ENCODE measurements at regions not wholly inside any gene's neighbourhood (a gene's known extent, or its start where the extent isn't known, plus 50 kb on each side); places are given as distances from the start of the nearest gene placed in this dataset.
"Not testable (repeated sequence)": the region's sequence is repeated elsewhere in the genome, so short reads cannot be mapped to it uniquely, and the experiment has no call there.

DNA sequence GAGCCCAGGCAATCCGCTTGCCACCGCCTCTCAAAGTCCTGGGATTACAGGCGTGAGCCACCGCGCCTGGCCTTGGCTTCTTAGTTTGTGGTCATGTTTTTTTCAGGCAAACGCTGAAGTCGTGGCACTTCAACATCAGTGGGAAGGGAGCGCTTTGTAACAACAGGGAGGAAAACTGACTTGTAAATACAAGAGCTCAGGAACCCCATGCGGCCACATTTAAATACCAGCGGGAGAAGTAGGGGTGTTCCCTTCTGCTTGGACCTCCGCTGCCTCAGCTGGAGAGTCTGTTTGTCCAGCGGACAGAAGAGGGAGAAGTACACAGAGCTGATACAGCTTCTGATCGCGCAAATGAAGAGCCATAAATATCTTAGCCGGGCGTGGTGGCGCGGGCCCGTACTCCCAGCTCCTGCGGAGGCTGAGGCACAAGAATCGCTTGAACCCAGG, 108.7 kb upstream of the KMT2C start:
- no peaks in the 10 kb centered on the region for H3K27me3 ChIP-seq (ENCODE audit: control insufficient read depth in 2 of 2, insufficient read depth in 2 of 2, low read length in 2 of 2)
- no peak overlapping the region for H3K4me3 ChIP-seq (ENCODE audit: low read length in 2 of 2)
- no peak overlapping the region for H3K9ac ChIP-seq (ENCODE audit: low read depth in 1 of 2, low read length in 2 of 2)
- H3K36me3 ChIP-seq (ENCODE audit: control insufficient read depth in 2 of 2, insufficient read depth in 2 of 2, low read length in 2 of 2), result no peaks in the 10 kb centered on the region
- H3K4me1 ChIP-seq (ENCODE audit: control insufficient read depth in 2 of 2, insufficient read depth in 2 of 2, low read length in 2 of 2), result no peaks in the 10 kb centered on the region
- no peaks in the 10 kb centered on the region for H3K9me3 ChIP-seq (ENCODE audit: control insufficient read depth in 2 of 2, low read length in 2 of 2)
- H3K27ac ChIP-seq (ENCODE audit: low read depth in 2 of 2, low read length in 2 of 2), result no peak overlapping the region

GRCh38 chr7:152543799-152544198, 108.0 kb upstream of the KMT2C start:
- Histone ChIP-seq H3K4me3 (ENCODE audit: low read length in 2 of 2) (no peak overlapping the region), H3K4me1 (ENCODE audit: control insufficient read depth in 2 of 2, insufficient read depth in 2 of 2, low read length in 2 of 2) (no peaks in the 10 kb centered on the region), H3K9me3 (ENCODE audit: control insufficient read depth in 2 of 2, low read length in 2 of 2) (no peaks in the 10 kb centered on the region), H3K27ac (ENCODE audit: low read depth in 2 of 2, low read length in 2 of 2) (no peak overlapping the region), H3K36me3 (ENCODE audit: control insufficient read depth in 2 of 2, insufficient read depth in 2 of 2, low read length in 2 of 2) (no peaks in the 10 kb centered on the region), H3K9ac (ENCODE audit: low read depth in 1 of 2, low read length in 2 of 2) (no peak overlapping the region), H3K27me3 (ENCODE audit: control insufficient read depth in 2 of 2, insufficient read depth in 2 of 2, low read length in 2 of 2) (no peaks in the 10 kb centered on the region)

- H3K27me3 ChIP-seq (ENCODE audit: control insufficient read depth in 2 of 2, insufficient read depth in 2 of 2, low read length in 2 of 2), result no peaks in the 10 kb centered on the region
- no peak overlapping the region for H3K27ac ChIP-seq (ENCODE audit: low read depth in 2 of 2, low read length in 2 of 2)
- no peaks in the 10 kb centered on the region for H3K4me1 ChIP-seq (ENCODE audit: control insufficient read depth in 2 of 2, insufficient read depth in 2 of 2, low read length in 2 of 2)
- H3K9ac ChIP-seq (ENCODE audit: low read depth in 1 of 2, low read length in 2 of 2), result no peak overlapping the region
- H3K36me3 ChIP-seq (ENCODE audit: control insufficient read depth in 2 of 2, insufficient read depth in 2 of 2, low read length in 2 of 2), result no peaks in the 10 kb centered on the region
- H3K9me3 ChIP-seq (ENCODE audit: control insufficient read depth in 2 of 2, low read length in 2 of 2), result no peaks in the 10 kb centered on the region
- no peak overlapping the region for H3K4me3 ChIP-seq (ENCODE audit: low read length in 2 of 2)
Observed at GRCh38 chr7:152541892-152542291, 106.1 kb upstream of the KMT2C start.

DNA sequence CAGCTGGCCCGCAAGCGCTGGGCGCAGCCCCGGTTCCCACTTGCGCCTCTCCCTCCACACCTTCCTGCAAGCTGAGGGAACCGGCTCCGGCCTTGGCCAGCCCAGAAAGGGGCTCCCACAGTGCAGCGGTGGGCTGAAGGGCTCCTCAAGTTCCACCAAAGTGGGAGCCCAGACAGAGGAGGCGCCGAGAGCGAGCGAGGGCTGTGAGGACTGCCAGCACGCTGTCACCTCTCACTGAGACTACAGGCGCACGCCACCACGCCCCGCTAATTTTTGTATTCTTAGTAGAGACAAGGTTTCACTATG, 103.3 kb upstream of the KMT2C start:
- not testable (repeated sequence) for H3K4me1 ChIP-seq (ENCODE audit: control insufficient read depth in 2 of 2, insufficient read depth in 2 of 2, low read length in 2 of 2); H3K9me3 ChIP-seq (ENCODE audit: control insufficient read depth in 2 of 2, low read length in 2 of 2)

GRCh38 chr7:152538346-152539189, 102.8 kb upstream of the KMT2C start:
- H3K9me3 ChIP-seq (ENCODE audit: control insufficient read depth in 2 of 2, low read length in 2 of 2); H3K36me3 ChIP-seq (ENCODE audit: control insufficient read depth in 2 of 2, insufficient read depth in 2 of 2, low read length in 2 of 2); H3K4me1 ChIP-seq (ENCODE audit: control insufficient read depth in 2 of 2, insufficient read depth in 2 of 2, low read length in 2 of 2); H3K4me3 ChIP-seq (ENCODE audit: low read length in 2 of 2); H3K9ac ChIP-seq (ENCODE audit: low read depth in 1 of 2, low read length in 2 of 2); H3K27ac ChIP-seq (ENCODE audit: low read depth in 2 of 2, low read length in 2 of 2); H3K27me3 ChIP-seq (ENCODE audit: control insufficient read depth in 2 of 2, insufficient read depth in 2 of 2, low read length in 2 of 2): not testable (repeated sequence)

More for the DNA sequence above, 103.3 kb upstream of the KMT2C start:
- H3K9ac ChIP-seq (ENCODE audit: low read depth in 1 of 2, low read length in 2 of 2); H3K4me3 ChIP-seq (ENCODE audit: low read length in 2 of 2); H3K27me3 ChIP-seq (ENCODE audit: control insufficient read depth in 2 of 2, insufficient read depth in 2 of 2, low read length in 2 of 2); H3K27ac ChIP-seq (ENCODE audit: low read depth in 2 of 2, low read length in 2 of 2); H3K36me3 ChIP-seq (ENCODE audit: control insufficient read depth in 2 of 2, insufficient read depth in 2 of 2, low read length in 2 of 2): not testable (repeated sequence)

DNA sequence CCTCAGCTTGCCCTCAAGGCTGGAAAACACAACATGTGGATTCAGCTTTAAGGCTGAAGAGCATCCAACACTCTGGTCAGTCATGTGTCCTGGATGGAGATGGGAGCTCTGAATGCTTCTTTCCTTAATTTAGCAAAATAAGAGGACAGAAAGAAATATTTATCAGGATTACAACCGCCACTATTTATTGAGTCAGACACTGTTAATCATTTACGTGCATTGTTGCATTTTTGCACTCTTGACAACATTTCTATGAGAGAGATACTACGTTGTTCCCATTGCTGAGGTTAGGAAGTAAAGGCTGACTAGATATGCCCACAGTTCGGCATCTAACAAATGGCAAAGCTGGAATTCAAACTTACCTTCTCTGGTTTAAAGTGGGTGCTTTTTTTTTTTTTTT, 101.8 kb upstream of the KMT2C start:
- H3K4me3 ChIP-seq (ENCODE audit: low read length in 2 of 2), result no peak overlapping the region
- no peak overlapping the region for H3K27ac ChIP-seq (ENCODE audit: low read depth in 2 of 2, low read length in 2 of 2)
- H3K27me3 ChIP-seq (ENCODE audit: control insufficient read depth in 2 of 2, insufficient read depth in 2 of 2, low read length in 2 of 2), result no peaks in the 10 kb centered on the region
- no peaks in the 10 kb centered on the region for H3K36me3 ChIP-seq (ENCODE audit: control insufficient read depth in 2 of 2, insufficient read depth in 2 of 2, low read length in 2 of 2)
- no peaks in the 10 kb centered on the region for H3K9me3 ChIP-seq (ENCODE audit: control insufficient read depth in 2 of 2, low read length in 2 of 2)
- H3K4me1 ChIP-seq (ENCODE audit: control insufficient read depth in 2 of 2, insufficient read depth in 2 of 2, low read length in 2 of 2), result no peaks in the 10 kb centered on the region
- H3K9ac ChIP-seq (ENCODE audit: low read depth in 1 of 2, low read length in 2 of 2), result no peak overlapping the region

DNA sequence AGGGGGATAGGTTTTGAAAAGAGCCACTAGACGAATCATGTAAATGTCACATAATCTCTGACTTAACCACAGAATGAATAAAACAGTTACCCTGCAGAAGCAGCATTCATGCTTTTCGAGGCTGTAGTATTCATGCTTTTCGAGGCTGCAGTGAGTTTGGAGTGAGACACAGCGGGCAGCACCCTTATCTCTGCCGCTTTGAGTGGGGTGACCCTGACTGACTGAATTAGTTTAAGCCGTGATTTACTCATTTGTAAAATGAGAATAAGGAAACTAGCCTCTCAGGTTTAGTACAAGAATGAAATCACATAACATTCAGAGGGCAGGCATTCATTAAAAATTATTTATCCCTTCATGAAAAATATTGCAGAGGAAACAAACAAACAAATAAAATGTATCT, 92.8 kb upstream of the KMT2C start:
- no peaks in the 10 kb centered on the region for H3K36me3 ChIP-seq (ENCODE audit: control insufficient read depth in 2 of 2, insufficient read depth in 2 of 2, low read length in 2 of 2)
- H3K27ac ChIP-seq (ENCODE audit: low read depth in 2 of 2, low read length in 2 of 2), result no peak overlapping the region
- H3K4me3 ChIP-seq (ENCODE audit: low read length in 2 of 2), result no peak overlapping the region
- H3K4me1 ChIP-seq (ENCODE audit: control insufficient read depth in 2 of 2, insufficient read depth in 2 of 2, low read length in 2 of 2), result no peaks in the 10 kb centered on the region
- H3K27me3 ChIP-seq (ENCODE audit: control insufficient read depth in 2 of 2, insufficient read depth in 2 of 2, low read length in 2 of 2), result no peaks in the 10 kb centered on the region
- no peaks in the 10 kb centered on the region for H3K9me3 ChIP-seq (ENCODE audit: control insufficient read depth in 2 of 2, low read length in 2 of 2)
- no peak overlapping the region for H3K9ac ChIP-seq (ENCODE audit: low read depth in 1 of 2, low read length in 2 of 2)

DNA sequence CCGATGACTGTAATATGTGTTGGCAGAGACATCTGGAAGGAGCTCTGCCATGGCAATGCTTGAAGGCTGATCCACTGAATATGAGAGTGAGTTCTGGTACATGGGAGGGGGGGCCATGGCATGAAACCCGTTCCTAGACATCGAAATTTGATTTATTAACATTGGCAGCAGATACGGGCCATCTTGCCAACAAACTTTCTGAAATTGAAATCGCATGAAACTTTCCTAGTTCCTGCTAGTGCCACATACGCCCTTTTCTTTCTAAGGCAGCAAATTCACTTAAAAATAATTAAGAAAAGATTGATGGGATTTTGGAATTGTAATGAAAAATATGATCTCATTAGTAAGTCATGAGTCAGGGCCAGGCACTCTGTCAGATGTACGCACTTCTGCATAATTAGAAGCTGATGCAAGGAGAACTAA, 91.8 kb upstream of the KMT2C start:
- H3K27me3 ChIP-seq (ENCODE audit: control insufficient read depth in 2 of 2, insufficient read depth in 2 of 2, low read length in 2 of 2), result no peaks in the 10 kb centered on the region
- H3K9ac ChIP-seq (ENCODE audit: low read depth in 1 of 2, low read length in 2 of 2), result no peak overlapping the region
- no peaks in the 10 kb centered on the region for H3K36me3 ChIP-seq (ENCODE audit: control insufficient read depth in 2 of 2, insufficient read depth in 2 of 2, low read length in 2 of 2)
- no peak overlapping the region for H3K27ac ChIP-seq (ENCODE audit: low read depth in 2 of 2, low read length in 2 of 2)
- H3K9me3 ChIP-seq (ENCODE audit: control insufficient read depth in 2 of 2, low read length in 2 of 2), result no peaks in the 10 kb centered on the region
- H3K4me1 ChIP-seq (ENCODE audit: control insufficient read depth in 2 of 2, insufficient read depth in 2 of 2, low read length in 2 of 2), result no peaks in the 10 kb centered on the region
- no peak overlapping the region for H3K4me3 ChIP-seq (ENCODE audit: low read length in 2 of 2)

DNA sequence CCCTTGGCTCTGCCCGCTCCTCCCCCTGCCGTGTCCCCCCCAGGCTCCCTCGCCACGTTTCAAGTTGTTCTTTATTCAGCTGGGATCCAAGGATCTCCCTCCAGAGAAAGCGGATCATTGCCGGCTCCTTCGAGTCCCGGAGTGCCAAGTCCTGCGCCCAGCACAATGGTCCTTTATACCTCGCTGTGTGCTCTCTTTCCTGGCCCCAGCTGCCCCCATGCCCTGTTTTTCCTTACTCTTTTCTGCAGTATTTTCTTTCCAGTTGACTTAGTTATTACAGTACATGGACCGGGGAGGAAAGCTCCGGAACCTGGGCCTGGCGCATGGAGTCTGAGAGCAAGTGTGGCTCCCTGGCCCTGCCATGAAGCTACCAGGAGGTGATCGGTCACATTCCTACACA, 88.1 kb upstream of the KMT2C start:
- Histone ChIP-seq H3K4me3 (ENCODE audit: low read length in 2 of 2) (no peak overlapping the region), H3K4me1 (ENCODE audit: control insufficient read depth in 2 of 2, insufficient read depth in 2 of 2, low read length in 2 of 2) (peaks cover 4 to 7% of the 10 kb centered on the region in 2 donors), H3K9ac (ENCODE audit: low read depth in 1 of 2, low read length in 2 of 2) (no peak overlapping the region), H3K9me3 (ENCODE audit: control insufficient read depth in 2 of 2, low read length in 2 of 2) (peaks cover 0 to 2% of the 10 kb centered on the region in 2 donors), H3K27ac (ENCODE audit: low read depth in 2 of 2, low read length in 2 of 2) (no peak overlapping the region), H3K27me3 (ENCODE audit: control insufficient read depth in 2 of 2, insufficient read depth in 2 of 2, low read length in 2 of 2) (no peaks in the 10 kb centered on the region), H3K36me3 (ENCODE audit: control insufficient read depth in 2 of 2, insufficient read depth in 2 of 2, low read length in 2 of 2) (no peaks in the 10 kb centered on the region)

DNA sequence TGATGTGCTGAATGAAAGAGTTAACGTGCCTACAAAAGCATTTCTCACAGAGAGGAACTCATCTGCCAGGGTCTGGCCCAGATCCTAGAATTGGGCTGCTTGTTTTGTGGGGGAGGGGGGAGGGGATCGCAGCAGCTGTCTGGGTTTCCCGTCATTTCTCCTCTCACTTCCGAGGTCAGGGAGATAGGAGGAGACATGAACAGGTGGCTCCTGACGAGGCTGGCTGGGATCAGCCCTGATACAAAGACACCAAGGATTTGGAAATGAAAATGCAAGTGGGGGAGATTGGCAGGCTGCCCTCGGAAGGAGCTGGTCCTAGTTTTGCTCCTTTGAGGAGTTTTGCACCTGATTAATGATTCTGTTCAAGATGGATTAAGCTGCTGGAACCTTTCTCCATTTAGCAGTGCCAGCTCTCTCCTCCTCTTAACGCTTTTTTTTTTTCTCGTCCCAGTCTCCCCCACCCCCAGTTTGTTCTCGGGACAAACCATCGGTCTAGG, 86.8 kb upstream of the KMT2C start:
- peak overlapping the region in 1 of 2 donors; percentile 44 for H3K4me3 ChIP-seq (ENCODE audit: low read length in 2 of 2)
- H3K27ac ChIP-seq (ENCODE audit: low read depth in 2 of 2, low read length in 2 of 2), result no peak overlapping the region
- H3K9ac ChIP-seq (ENCODE audit: low read depth in 1 of 2, low read length in 2 of 2), result no peak overlapping the region
- no peaks in the 10 kb centered on the region for H3K36me3 ChIP-seq (ENCODE audit: control insufficient read depth in 2 of 2, insufficient read depth in 2 of 2, low read length in 2 of 2)
- no peaks in the 10 kb centered on the region for H3K27me3 ChIP-seq (ENCODE audit: control insufficient read depth in 2 of 2, insufficient read depth in 2 of 2, low read length in 2 of 2)
- peaks cover 4 to 7% of the 10 kb centered on the region in 2 donors for H3K4me1 ChIP-seq (ENCODE audit: control insufficient read depth in 2 of 2, insufficient read depth in 2 of 2, low read length in 2 of 2)
- peaks cover 0 to 2% of the 10 kb centered on the region in 2 donors for H3K9me3 ChIP-seq (ENCODE audit: control insufficient read depth in 2 of 2, low read length in 2 of 2)

All from mucosa of rectum (tissue), 2 donors.